ENCODE measurements at regions not wholly inside any gene's neighbourhood (a gene's known extent, or its start where the extent isn't known, plus 50 kb on each side); places are given as distances from the start of the nearest gene placed in this dataset.

DNA sequence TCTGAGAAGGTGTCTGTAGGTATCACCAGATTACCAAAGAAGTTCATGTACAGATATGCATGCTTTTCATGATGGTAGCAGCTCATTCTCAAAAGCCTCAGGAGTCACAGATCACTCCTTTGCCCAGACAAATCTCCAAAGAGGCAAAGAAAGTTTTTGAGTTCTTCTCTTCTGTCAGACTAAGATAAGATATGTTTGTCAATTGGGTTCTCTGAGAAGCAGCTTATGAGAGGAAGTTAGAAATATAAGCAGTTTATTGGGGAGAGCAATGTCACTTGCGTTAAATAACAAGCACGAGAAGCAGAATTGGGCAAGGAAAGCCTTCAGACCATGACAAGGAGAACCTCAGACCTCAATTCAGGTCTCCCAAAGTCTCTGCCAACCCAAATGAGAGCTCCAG is 219.2 kb upstream of the KLF4 start:
- Histone ChIP-seq H3K79me2 (ENCODE audit: insufficient read depth, low read depth) (no peaks in the 10 kb centered on the region), H3K4me3 (IDR thresholded peaks at IDR 0.05; ENCODE audit: insufficient read depth, low read depth, low read length) (no peak overlapping the region), H3K9ac (no peak overlapping the region), H4K20me1 (ENCODE audit: insufficient read depth) (no peaks in the 10 kb centered on the region), H2AFZ (ENCODE audit: low read depth) (no peak overlapping the region), H3K4me1 (ENCODE audit: low read depth, poor library complexity, severe bottlenecking) (no peaks in the 10 kb centered on the region), H3K27ac (no peak overlapping the region), H3K36me3 (ENCODE audit: insufficient read depth) (no peaks in the 10 kb centered on the region), H3K4me2 (no peak overlapping the region), H3K27me3 (ENCODE audit: insufficient read depth, low read depth) (no peaks in the 10 kb centered on the region)
- TF ChIP-seq, protein P1, sequence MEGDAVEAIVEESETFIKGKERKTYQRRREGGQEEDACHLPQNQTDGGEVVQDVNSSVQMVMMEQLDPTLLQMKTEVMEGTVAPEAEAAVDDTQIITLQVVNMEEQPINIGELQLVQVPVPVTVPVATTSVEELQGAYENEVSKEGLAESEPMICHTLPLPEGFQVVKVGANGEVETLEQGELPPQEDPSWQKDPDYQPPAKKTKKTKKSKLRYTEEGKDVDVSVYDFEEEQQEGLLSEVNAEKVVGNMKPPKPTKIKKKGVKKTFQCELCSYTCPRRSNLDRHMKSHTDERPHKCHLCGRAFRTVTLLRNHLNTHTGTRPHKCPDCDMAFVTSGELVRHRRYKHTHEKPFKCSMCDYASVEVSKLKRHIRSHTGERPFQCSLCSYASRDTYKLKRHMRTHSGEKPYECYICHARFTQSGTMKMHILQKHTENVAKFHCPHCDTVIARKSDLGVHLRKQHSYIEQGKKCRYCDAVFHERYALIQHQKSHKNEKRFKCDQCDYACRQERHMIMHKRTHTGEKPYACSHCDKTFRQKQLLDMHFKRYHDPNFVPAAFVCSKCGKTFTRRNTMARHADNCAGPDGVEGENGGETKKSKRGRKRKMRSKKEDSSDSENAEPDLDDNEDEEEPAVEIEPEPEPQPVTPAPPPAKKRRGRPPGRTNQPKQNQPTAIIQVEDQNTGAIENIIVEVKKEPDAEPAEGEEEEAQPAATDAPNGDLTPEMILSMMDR (conservative IDR thresholded peaks at IDR 0.05; ENCODE audit: low read depth, low read length), result no peak

DNA sequence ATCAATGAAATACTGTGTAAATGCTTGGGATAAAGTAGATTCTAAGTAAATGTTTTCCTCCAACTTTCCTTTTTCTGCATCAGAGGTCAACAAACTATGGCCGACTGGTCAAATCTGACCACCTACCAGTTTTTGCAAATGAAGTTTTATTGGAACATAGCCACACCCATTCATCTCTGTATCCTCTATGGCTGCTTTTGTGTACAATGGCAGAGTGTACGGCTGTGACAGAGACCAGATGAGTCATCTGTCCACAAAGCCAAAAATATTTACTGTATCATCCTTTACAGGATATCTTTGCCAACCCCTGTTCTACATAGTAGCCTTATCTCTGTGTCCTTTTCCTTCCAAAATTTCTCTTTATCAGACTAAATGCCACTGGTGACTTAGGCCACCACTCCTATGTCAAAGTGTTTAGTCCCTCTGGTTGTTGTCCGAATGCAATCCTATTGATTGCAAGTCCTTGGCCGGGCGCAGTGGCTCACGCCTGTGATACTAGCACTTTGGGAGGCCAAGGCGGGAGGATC is 218.4 kb upstream of the KLF4 start:
- H3K4me1 ChIP-seq (ENCODE audit: low read depth, poor library complexity, severe bottlenecking), result no peaks in the 10 kb centered on the region
- H4K20me1 ChIP-seq (ENCODE audit: insufficient read depth), result no peaks in the 10 kb centered on the region
- H3K27me3 ChIP-seq (ENCODE audit: insufficient read depth, low read depth), result no peaks in the 10 kb centered on the region
- H3K4me3 ChIP-seq (IDR thresholded peaks at IDR 0.05; ENCODE audit: insufficient read depth, low read depth, low read length), result no peak overlapping the region
- no peak overlapping the region for H3K9ac ChIP-seq
- H3K4me2 ChIP-seq, result no peak overlapping the region
- no peaks in the 10 kb centered on the region for H3K79me2 ChIP-seq (ENCODE audit: insufficient read depth, low read depth)
- H3K27ac ChIP-seq, result no peak overlapping the region
- H2AFZ ChIP-seq (ENCODE audit: low read depth), result no peak overlapping the region
- no peaks in the 10 kb centered on the region for H3K36me3 ChIP-seq (ENCODE audit: insufficient read depth)
- TF ChIP-seq, protein P1 (conservative IDR thresholded peaks at IDR 0.05; ENCODE audit: low read depth, low read length), result no peak

DNA sequence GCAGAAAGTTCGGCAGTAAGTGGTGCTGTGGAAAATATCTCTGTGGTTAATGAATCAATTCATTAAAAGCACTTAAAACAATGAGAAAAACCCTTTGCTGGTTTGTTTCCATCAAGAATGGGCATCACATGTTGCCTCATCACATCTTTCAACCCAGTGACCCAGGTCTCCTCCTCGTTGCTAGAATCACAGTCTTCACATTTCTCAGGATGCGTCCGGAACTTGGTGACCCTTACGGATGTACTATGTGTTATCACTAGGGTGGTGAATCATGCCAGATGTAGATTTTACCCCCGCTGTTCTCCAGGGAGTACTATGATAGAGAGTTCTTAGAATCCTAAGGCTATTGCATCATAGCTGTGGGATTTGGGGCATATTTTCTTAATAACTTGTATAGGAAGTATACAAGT is 217.9 kb upstream of the KLF4 start:
- Histone ChIP-seq H3K9ac (no peak overlapping the region), H3K4me2 (no peak overlapping the region), H3K4me1 (ENCODE audit: low read depth, poor library complexity, severe bottlenecking) (no peaks in the 10 kb centered on the region)

DNA sequence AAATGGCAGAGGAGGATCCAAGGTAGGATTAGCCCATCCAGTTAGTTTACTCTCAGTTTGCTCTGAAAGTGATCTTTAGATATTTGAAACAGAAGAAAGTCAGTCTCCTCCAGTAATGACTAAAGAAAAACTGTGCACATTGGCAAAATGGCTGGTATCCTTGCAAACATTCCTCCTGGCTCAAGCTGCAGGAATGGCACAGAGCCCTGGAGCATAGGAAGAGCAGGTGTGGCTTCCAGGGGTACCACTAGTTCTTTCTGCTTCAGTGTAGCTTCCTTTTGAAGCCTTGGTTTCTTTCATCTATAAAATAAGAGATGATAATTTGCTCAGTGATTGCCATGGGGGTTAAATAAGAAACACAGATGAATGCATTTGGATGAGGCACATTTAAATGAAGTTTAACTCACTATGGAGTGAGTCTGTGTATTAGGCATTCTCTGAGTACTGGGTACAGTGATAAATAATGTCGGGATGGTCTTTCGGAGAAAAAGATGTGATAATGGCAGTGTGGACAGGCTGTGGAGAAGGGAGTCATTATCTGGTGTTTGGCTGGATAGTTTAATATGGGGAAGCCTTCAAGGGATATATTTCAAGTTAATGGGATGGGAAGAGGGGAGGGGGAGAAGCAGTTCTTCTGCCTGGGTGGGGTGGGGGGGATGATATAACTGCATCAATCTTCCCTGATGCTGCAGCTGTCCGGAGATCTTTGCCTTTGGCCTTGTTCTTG is 217.3 kb upstream of the KLF4 start:
- Histone ChIP-seq H3K79me2 (ENCODE audit: insufficient read depth, low read depth) (no peaks in the 10 kb centered on the region), H3K4me1 (ENCODE audit: low read depth, poor library complexity, severe bottlenecking) (no peaks in the 10 kb centered on the region), H3K27ac (no peak overlapping the region), H3K27me3 (ENCODE audit: insufficient read depth, low read depth) (no peaks in the 10 kb centered on the region), H4K20me1 (ENCODE audit: insufficient read depth) (no peaks in the 10 kb centered on the region), H3K9ac (no peak overlapping the region), H3K4me2 (no peak overlapping the region), H3K4me3 (IDR thresholded peaks at IDR 0.05; ENCODE audit: insufficient read depth, low read depth, low read length) (no peak overlapping the region), H3K36me3 (ENCODE audit: insufficient read depth) (no peaks in the 10 kb centered on the region), H2AFZ (ENCODE audit: low read depth) (no peak overlapping the region)
- TF ChIP-seq, protein P1 (conservative IDR thresholded peaks at IDR 0.05; ENCODE audit: low read depth, low read length), result no peak

More for the DNA sequence above, 217.9 kb upstream of the KLF4 start:
- Histone ChIP-seq H4K20me1 (ENCODE audit: insufficient read depth) (no peaks in the 10 kb centered on the region), H3K27ac (no peak overlapping the region), H3K36me3 (ENCODE audit: insufficient read depth) (no peaks in the 10 kb centered on the region), H3K4me3 (IDR thresholded peaks at IDR 0.05; ENCODE audit: insufficient read depth, low read depth, low read length) (no peak overlapping the region), H3K79me2 (ENCODE audit: insufficient read depth, low read depth) (no peaks in the 10 kb centered on the region), H2AFZ (ENCODE audit: low read depth) (no peak overlapping the region), H3K27me3 (ENCODE audit: insufficient read depth, low read depth) (no peaks in the 10 kb centered on the region)
- TF ChIP-seq, protein P1 (conservative IDR thresholded peaks at IDR 0.05; ENCODE audit: low read depth, low read length), result no peak

Measured in KMS-11 (cell line).